GM18499 (cell line): ENCODE measurements at regions not wholly inside any gene's neighbourhood (a gene's known extent, or its start where the extent isn't known, plus 50 kb on each side); places are given as distances from the start of the nearest gene placed in this dataset.
"Not testable (repeated sequence)": the region's sequence is repeated elsewhere in the genome, so short reads cannot be mapped to it uniquely, and the experiment has no call there.

Source experiments
- ATAC-seq: cut with Tn5 transposase; IDR thresholded peaks from one replicate; pipeline ENCODE4 v1.9.1; 2021; ENCODE audit warnings: moderate number of reproducible peaks; ENCODE audit not compliant: insufficient read depth, unreplicated experiment

GRCh38 chr2:56590611-56591010 is 406.8 kb downstream of the CCDC85A start:
- ATAC-seq, result no peak

GRCh38 chr2:56606086-56606485 is 422.3 kb downstream of the CCDC85A start:
- not testable (repeated sequence) for ATAC-seq

GRCh38 chr2:56613254-56613653 is 429.5 kb downstream of the CCDC85A start:
- ATAC-seq, result no peak

- ATAC-seq, result no peak
Observed at GRCh38 chr2:56613920-56614319, 430.1 kb downstream of the CCDC85A start.

GRCh38 chr2:56615760-56616159 is 432.0 kb downstream of the CCDC85A start:
- no peak for ATAC-seq

GRCh38 chr2:56624181-56624580 is 440.4 kb downstream of the CCDC85A start:
- no peak for ATAC-seq

GRCh38 chr2:56626927-56627326 is 443.1 kb downstream of the CCDC85A start:
- no peak for ATAC-seq

- no peak for ATAC-seq
Observed at GRCh38 chr2:56630286-56630685, 446.5 kb downstream of the CCDC85A start.

- no peak for ATAC-seq
Observed at GRCh38 chr2:56647997-56648396, 464.2 kb downstream of the CCDC85A start.

GRCh38 chr2:56648802-56649201 is 465.0 kb downstream of the CCDC85A start:
- ATAC-seq, result no peak

GRCh38 chr2:56654936-56655335 is 471.1 kb downstream of the CCDC85A start:
- ATAC-seq, result no peak

GRCh38 chr2:56656826-56657225 is 473.0 kb downstream of the CCDC85A start:
- no peak for ATAC-seq

- ATAC-seq, result no peak
Observed at GRCh38 chr2:56666777-56667176, 483.0 kb downstream of the CCDC85A start.

- ATAC-seq, result no peak
Observed at GRCh38 chr2:56671973-56672569, 488.3 kb downstream of the CCDC85A start.

- ATAC-seq, result no peak
Observed at GRCh38 chr2:56674084-56674483, 490.3 kb downstream of the CCDC85A start.

GRCh38 chr2:56676966-56677365 is 493.2 kb downstream of the CCDC85A start:
- ATAC-seq, result no peak

GRCh38 chr2:56680971-56681631 is 497.3 kb downstream of the CCDC85A start:
- no peak for ATAC-seq

GRCh38 chr2:56681659-56682396 is 498.0 kb downstream of the CCDC85A start:
- no peak for ATAC-seq

GRCh38 chr2:56682397-56682760 is 498.6 kb downstream of the CCDC85A start:
- ATAC-seq, result no peak

- ATAC-seq, result no peak
Observed at GRCh38 chr2:56684327-56684726, 500.5 kb downstream of the CCDC85A start.

- ATAC-seq, result no peak
Observed at GRCh38 chr2:56685205-56685604, 501.4 kb downstream of the CCDC85A start.

- no peak for ATAC-seq
Observed at GRCh38 chr2:56687169-56687568, 503.4 kb downstream of the CCDC85A start.
